Testis (tissue), 2 donors: ENCODE measurements at regions not wholly inside any gene's neighbourhood (a gene's known extent, or its start where the extent isn't known, plus 50 kb on each side); places are given as distances from the start of the nearest gene placed in this dataset.

ENCODE experiments used
- POLR2A ChIP-seq: fragments of 450-650 bp; IDR thresholded peaks from one replicate; pipeline ENCODE4 v1.6.1; 2017; ENCODE audit warnings: antibody characterized with exemption, mild to moderate bottlenecking, moderate library complexity
- TF ChIP-seq, protein P1 (sequence below), 3 experiments: fragments of 450-650 bp in 2 of 3; fragments of 200-600 bp in 1 of 3; sonication (generic) in 1 of 3; IDR thresholded peaks; one replicate each; pipeline ENCODE4 v1.5.1; 2016 to 2019; ENCODE audit warnings: antibody characterized with exemption in 3 of 3, mild to moderate bottlenecking in 2 of 3, moderate library complexity in 1 of 3

DNA sequence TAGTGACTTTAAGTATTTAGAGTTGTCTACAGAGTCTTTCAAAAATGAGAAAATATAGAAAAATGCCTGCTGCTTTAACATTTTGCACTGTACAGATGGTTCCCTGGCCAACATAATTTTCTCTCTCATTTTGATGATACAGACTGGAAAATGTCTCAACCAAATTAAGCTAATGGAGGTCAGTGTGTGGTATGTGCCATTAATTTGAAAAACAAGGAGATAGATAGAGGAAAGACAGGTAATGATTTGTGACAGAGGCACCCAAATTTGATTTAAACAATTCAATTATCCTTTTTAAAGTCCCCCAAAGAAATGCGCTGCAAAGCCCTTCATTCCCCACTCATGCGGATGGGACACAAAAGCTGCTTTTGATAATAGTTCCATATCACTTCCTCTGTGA, 140.0 kb downstream of the ASCL1 start:
- TF ChIP-seq, protein P1, sequence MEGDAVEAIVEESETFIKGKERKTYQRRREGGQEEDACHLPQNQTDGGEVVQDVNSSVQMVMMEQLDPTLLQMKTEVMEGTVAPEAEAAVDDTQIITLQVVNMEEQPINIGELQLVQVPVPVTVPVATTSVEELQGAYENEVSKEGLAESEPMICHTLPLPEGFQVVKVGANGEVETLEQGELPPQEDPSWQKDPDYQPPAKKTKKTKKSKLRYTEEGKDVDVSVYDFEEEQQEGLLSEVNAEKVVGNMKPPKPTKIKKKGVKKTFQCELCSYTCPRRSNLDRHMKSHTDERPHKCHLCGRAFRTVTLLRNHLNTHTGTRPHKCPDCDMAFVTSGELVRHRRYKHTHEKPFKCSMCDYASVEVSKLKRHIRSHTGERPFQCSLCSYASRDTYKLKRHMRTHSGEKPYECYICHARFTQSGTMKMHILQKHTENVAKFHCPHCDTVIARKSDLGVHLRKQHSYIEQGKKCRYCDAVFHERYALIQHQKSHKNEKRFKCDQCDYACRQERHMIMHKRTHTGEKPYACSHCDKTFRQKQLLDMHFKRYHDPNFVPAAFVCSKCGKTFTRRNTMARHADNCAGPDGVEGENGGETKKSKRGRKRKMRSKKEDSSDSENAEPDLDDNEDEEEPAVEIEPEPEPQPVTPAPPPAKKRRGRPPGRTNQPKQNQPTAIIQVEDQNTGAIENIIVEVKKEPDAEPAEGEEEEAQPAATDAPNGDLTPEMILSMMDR (IDR thresholded peaks at IDR 0.05): no peak
- TF ChIP-seq POLR2A: no peak
